Hematopoietic multipotent progenitor cell treated with erythropoietin and hydrocortisone succinate and interleukin-3 and kit ligand, for 15 days (in vitro differentiated cells): ENCODE measurements at regions not wholly inside any gene's neighbourhood (a gene's known extent, or its start where the extent isn't known, plus 50 kb on each side); places are given as distances from the start of the nearest gene placed in this dataset.
"Not testable (repeated sequence)": the region's sequence is repeated elsewhere in the genome, so short reads cannot be mapped to it uniquely, and the experiment has no call there.

Experiments used
- DNase-seq: peaks from one replicate; pipeline ENCODE4 v3.0.0-alpha.2; 2015; ENCODE audit warnings: low spot score

- no peak for DNase-seq
Observed at GRCh38 chr4:126851391-126851790, 781.4 kb upstream of the INTU start.

GRCh38 chr4:126853715-126854114 is 779.0 kb upstream of the INTU start:
- DNase-seq: no peak

GRCh38 chr4:126856906-126857305 is 775.9 kb upstream of the INTU start:
- DNase-seq: no peak

GRCh38 chr4:126859314-126859713 is 773.4 kb upstream of the INTU start:
- DNase-seq: no peak

GRCh38 chr4:126859872-126860271 is 772.9 kb upstream of the INTU start:
- DNase-seq: no peak

DNA sequence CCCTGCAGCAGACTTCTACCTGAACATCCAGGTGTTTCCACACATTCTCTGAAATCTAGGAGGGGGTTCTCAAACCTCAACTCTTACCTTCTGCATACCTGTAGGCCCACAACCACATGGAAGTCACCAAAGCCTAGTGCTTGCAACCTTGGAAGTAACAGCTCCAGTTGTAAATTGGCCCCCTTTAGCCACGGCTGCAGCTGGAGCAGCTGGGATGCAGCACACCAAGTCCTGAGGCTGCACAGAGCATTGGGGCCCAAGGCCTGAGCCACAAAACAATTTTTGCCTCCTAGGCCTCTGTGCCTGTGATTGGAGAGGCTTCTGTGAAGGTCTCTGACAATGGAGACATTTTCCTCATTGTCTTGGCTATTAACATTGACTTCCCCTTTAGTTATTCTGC is 772.4 kb upstream of the INTU start:
- DNase-seq: no peak

- no peak for DNase-seq
Observed at GRCh38 chr4:126869967-126870366, 762.8 kb upstream of the INTU start.

- no peak for DNase-seq
Observed at GRCh38 chr4:126871810-126872209, 760.9 kb upstream of the INTU start.

DNA sequence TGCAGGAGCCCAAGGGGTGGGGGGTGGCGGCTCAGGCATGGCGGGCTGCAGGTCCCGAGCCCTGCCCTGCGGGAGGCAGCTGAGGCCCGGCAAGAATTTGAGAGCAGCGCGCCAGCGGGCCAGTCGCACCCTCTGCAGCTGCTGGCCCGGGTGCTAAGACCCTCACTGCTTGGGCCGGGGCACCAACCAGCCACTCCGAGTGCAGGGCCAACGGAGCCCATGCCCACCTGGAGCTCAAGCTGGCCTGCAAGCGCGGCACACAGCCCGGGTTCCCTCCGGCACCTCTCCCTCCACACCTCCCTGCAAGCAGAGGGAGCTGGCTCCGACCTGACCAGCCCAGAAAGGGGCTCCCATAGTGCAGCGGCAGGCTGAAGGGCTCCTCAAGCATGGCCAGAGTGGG is 758.2 kb upstream of the INTU start:
- no peak for DNase-seq

DNA sequence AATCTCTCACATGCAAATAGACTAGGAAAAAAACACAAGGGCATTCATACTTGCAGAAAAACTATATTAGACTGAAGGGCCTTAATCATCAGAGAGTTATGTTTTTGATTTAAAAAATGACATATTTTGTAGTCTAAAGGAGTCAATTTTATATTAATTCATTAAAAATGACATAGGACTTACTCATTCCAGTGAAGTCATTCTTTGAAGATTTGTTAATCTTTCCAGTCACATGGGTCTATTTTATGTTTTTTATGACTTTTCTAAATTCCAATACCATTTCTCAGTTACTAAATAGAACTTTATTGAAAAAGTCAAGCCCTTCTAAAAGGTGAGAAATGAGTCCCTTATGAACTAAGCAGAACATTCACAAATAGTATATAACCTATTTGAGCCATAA is 743.8 kb upstream of the INTU start:
- no peak for DNase-seq

GRCh38 chr4:126890383-126890782 is 742.4 kb upstream of the INTU start:
- no peak for DNase-seq

- no peak for DNase-seq
Observed at GRCh38 chr4:126890994-126891393, 741.8 kb upstream of the INTU start.

- no peak for DNase-seq
Observed at GRCh38 chr4:126894963-126895362, 737.8 kb upstream of the INTU start.

DNA sequence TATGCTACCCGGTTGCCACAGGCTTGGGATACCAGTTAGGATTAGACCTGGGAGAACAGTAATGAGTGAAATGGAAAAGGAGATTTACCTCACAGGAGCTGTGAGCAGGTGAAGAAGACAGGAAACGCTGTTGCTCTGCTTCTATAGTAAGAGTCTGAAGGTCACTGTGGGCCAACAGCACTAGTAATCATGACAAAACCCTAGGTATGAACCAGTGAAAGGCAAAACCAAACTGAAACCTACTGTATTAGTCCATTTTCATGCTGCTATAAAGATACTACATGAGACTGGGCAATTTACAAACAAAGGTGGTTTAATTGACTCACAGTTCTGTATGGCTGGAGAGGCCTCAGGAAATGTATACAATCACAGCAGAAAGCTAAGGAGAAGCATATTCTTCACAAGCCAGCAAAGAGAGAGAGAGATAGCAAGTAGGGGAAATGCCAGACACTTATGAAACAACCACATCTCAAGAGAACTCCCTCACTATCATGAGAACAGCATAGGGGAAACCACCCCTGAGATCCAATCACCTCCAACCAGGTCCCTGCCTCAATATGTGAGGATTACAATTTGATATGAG is 736.7 kb upstream of the INTU start:
- DNase-seq: no peak

GRCh38 chr4:126897038-126897437 is 735.7 kb upstream of the INTU start:
- no peak for DNase-seq

DNA sequence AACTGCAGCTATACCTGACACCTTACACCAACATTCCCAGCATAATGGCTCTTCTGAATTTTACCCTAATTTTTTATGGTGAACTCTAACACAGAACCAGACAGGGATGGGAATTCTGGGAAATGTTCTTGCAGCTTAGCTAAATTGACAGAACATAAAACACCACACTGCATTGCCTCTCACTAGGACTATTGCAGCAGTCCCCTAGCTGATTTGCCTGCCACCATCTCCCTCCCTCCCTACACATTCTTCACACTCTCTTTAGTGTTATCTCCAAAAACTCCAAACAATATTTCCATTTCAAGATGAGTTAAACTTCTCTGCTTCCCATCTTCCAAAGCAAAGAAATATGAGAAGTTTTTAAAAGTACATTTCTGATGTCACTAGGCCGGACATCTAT is 733.9 kb upstream of the INTU start:
- no peak for DNase-seq

- DNase-seq: no peak
Observed at GRCh38 chr4:126899331-126899801, 733.4 kb upstream of the INTU start.

DNA sequence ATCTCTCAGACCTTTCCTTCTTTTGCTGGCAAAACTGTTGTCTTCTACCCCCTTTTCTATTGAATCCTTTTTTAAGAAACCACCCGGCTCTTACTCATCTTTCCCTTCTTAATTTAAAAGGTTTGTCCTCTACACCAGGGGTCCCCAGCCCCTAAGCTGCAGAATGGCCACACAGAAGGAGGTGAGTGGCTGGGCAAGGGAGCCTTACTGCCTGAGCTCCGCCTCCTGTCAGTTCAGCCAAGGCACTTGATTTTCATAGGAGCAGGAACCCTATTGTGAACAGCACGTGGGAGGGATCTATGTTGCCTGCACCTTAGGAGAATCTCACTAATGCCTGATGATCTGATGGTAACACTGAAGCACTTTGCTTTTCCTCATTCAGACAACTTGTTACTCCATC is 726.3 kb upstream of the INTU start:
- DNase-seq: no peak

DNA sequence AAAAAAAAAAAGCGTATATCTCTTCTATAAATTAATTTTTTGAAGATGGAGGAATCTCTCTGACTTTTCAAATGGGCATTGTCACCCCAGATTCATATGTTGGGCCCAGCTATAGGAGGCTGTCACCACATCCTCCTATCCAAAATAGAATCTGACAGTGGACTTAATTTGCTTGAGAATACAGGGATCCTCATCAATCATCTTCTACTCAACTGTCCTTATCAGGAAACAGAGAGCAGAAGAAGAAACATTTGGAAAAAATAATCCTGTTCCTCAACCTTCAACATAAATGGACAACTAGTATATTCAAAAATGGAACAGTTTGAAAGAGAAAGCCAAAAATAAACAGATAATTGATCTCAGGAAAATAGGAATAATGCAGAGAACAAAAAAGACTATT is 725.4 kb upstream of the INTU start:
- DNase-seq: no peak

GRCh38 chr4:126916049-126916625 is 716.6 kb upstream of the INTU start:
- DNase-seq: no peak

GRCh38 chr4:126916626-126917140 is 716.1 kb upstream of the INTU start:
- no peak for DNase-seq

DNA sequence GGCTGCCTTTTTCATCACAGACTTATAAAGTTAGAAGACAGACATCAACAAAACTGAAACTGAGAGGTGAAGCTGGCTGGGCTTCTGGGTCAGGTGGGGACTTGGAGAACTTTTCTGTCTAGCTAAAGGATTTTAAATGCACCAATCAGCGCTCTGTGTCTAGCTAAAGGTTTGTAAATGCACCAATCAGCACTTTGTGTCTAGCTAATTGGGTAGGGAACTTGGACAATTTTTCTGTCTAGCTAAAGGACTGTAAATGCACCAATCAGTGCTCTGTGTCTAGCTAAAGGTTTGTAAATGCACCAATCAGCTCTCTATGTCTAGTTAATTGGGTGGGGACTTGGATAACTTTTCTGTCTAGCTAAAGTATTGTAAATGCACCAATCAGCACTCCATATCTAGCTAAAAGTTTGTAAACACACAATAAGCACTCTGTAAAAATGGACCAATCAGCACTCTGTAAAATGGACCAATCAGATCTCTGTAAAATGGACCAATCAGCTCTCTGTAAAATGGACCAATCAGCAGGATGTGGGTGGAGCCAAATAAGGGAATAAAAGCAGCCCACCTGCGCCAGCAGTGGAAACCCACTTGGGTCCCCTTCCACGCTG is 710.3 kb upstream of the INTU start:
- DNase-seq: not testable (repeated sequence)

DNA sequence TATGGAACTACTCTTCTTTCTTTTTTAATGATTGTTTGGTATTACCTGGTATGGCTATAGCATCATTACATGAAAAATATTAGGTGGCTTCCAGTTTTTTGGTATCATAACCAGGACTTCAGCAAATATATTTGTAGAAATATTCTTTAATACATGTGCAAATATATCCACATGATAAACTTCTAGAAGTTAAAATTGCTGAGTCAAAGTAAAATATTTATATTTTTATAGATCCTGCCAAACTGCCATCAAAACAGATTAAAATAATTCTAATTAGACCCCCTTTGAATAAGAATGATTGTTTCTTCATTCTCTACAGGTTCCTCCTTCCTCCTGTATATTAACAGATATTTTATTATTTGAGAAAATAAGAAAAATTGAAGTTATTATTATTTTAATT is 708.5 kb upstream of the INTU start:
- DNase-seq: no peak

- DNase-seq: not testable (repeated sequence)
Observed at GRCh38 chr4:126930059-126930458, 702.7 kb upstream of the INTU start.
